OCI-LY1 (cell line): ENCODE measurements at regions not wholly inside any gene's neighbourhood (a gene's known extent, or its start where the extent isn't known, plus 50 kb on each side); places are given as distances from the start of the nearest gene placed in this dataset.

Source experiments
- H2AFZ ChIP-seq: fragments of 200-600 bp; sonication (generic), shearing (Covaris generic); 2 replicates; pipeline ENCODE4 v1.6.0; 2014; ENCODE audit warnings: antibody characterized with exemption, mild to moderate bottlenecking, low read length
- H3F3A ChIP-seq: fragments of 200-600 bp; sonication (generic), shearing (Covaris generic); 2 replicates; pipeline ENCODE4 v1.6.0; 2014; ENCODE audit warnings: mild to moderate bottlenecking, antibody characterized with exemption, low read length, moderate library complexity; ENCODE audit not compliant: insufficient read depth
- H3K27ac ChIP-seq: fragments of 200-600 bp; sonication (generic); 2 replicates; pipeline ENCODE4 v1.5.1; 2014; ENCODE audit warnings: low read length, mixed run types, mild to moderate bottlenecking, low read depth; ENCODE audit not compliant: poor library complexity, severe bottlenecking
- H3K27me3 ChIP-seq: fragments of 200-600 bp; sonication (generic); 2 replicates; pipeline ENCODE4 v1.6.0; 2014; ENCODE audit warnings: antibody characterized with exemption, mild to moderate bottlenecking, low read length, moderate library complexity; ENCODE audit not compliant: insufficient read depth
- H3K36me3 ChIP-seq: fragments of 200-600 bp; sonication (generic); 2 replicates; pipeline ENCODE4 v1.6.1; 2014; ENCODE audit warnings: mild to moderate bottlenecking, antibody characterized with exemption, low read length, moderate library complexity, mixed read lengths; ENCODE audit not compliant: insufficient read depth
- H3K4me1 ChIP-seq: fragments of 200-600 bp; sonication (generic); 2 replicates; pipeline ENCODE4 v1.5.1; 2014; ENCODE audit warnings: mild to moderate bottlenecking, low read length, moderate library complexity; ENCODE audit not compliant: insufficient read depth, severe bottlenecking
- H3K4me2 ChIP-seq: fragments of 200-600 bp; sonication (generic), shearing (Covaris generic); 2 replicates; pipeline ENCODE4 v1.6.1; 2014; ENCODE audit warnings: low read length
- H3K4me3 ChIP-seq: fragments of 200-600 bp; sonication (generic); 2 replicates; pipeline ENCODE4 v1.5.1; 2014; ENCODE audit warnings: low read length, low read depth, mild to moderate bottlenecking, mixed read lengths; ENCODE audit not compliant: poor library complexity, severe bottlenecking
- H3K79me2 ChIP-seq: fragments of 200-600 bp; shearing (Covaris generic); 2 replicates; pipeline ENCODE4 v1.6.1; 2016; ENCODE audit warnings: mixed run types, low read length, mixed read lengths; ENCODE audit not compliant: insufficient read depth
- H3K9ac ChIP-seq: fragments of 200-600 bp; sonication (generic), shearing (Covaris generic); 2 replicates; pipeline ENCODE4 v1.6.1; 2014; ENCODE audit warnings: mild to moderate bottlenecking, low read length, mixed read lengths
- H3K9me2 ChIP-seq: fragments of 200-600 bp; sonication (generic), shearing (Covaris generic); 2 replicates; pipeline ENCODE4 v1.6.1; 2014; ENCODE audit warnings: low read depth, mild to moderate bottlenecking, low read length, mixed read lengths
- H3K9me3 ChIP-seq: fragments of 200-600 bp; shearing (Covaris generic); 2 replicates; pipeline ENCODE4 v1.6.1; 2014; ENCODE audit warnings: low read length, mixed read lengths
- H4K20me1 ChIP-seq: fragments of 200-600 bp; sonication (generic), shearing (Covaris generic); 2 replicates; pipeline ENCODE4 v1.6.0; 2016; ENCODE audit warnings: mild to moderate bottlenecking, low read length; ENCODE audit not compliant: insufficient read depth
- EZH2 ChIP-seq: fragments of 200-600 bp; sonication (generic), shearing (Covaris generic); IDR thresholded peaks from 2 replicates; pipeline ENCODE4 v1.8.0; 2017; ENCODE audit warnings: borderline replicate concordance, mixed run types, mild to moderate bottlenecking, antibody characterized with exemption, low read length, moderate library complexity, mixed read lengths
- TF ChIP-seq, protein P1 (sequence below): fragments of 200-600 bp; sonication (generic), shearing (Covaris generic); IDR thresholded peaks from 2 replicates; pipeline ENCODE4 v1.5.1; 2017; ENCODE audit warnings: mild to moderate bottlenecking, antibody characterized with exemption, low read length, moderate library complexity, mixed read lengths

DNA sequence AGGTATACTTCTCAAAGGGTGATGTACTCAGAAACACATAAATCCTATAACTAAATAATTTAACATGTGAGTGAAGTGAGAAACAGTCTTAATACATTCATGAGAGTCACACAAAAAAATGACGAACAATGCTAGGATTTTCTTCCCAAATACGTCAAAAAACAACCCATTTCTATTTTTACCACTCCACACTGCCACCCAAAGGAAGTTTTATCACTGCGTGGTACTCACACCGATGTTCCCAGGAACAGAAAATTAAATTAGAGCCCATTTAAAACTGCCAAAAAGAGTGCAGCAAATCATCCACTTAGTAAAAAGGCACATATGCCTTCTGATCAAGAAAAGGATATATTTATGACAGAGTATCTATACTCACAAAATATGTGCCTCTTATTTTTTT lies 710.9 kb upstream of the FAT3 start:
- H3K79me2 ChIP-seq = no peaks in the 10 kb centered on the region
- no peaks in the 10 kb centered on the region for H3K4me1 ChIP-seq
- H3K27me3 ChIP-seq = no peaks in the 10 kb centered on the region
- H3F3A ChIP-seq = no peaks in the 10 kb centered on the region
- no peak overlapping the region for H3K4me2 ChIP-seq
- no peaks in the 10 kb centered on the region for H3K9me2 ChIP-seq
- H3K9ac ChIP-seq = no peak overlapping the region
- no peak overlapping the region for H3K27ac ChIP-seq
- no peaks in the 10 kb centered on the region for H3K9me3 ChIP-seq
- H3K36me3 ChIP-seq = no peaks in the 10 kb centered on the region
- no peaks in the 10 kb centered on the region for H4K20me1 ChIP-seq
- no peak for TF ChIP-seq EZH2
- TF ChIP-seq, protein P1, sequence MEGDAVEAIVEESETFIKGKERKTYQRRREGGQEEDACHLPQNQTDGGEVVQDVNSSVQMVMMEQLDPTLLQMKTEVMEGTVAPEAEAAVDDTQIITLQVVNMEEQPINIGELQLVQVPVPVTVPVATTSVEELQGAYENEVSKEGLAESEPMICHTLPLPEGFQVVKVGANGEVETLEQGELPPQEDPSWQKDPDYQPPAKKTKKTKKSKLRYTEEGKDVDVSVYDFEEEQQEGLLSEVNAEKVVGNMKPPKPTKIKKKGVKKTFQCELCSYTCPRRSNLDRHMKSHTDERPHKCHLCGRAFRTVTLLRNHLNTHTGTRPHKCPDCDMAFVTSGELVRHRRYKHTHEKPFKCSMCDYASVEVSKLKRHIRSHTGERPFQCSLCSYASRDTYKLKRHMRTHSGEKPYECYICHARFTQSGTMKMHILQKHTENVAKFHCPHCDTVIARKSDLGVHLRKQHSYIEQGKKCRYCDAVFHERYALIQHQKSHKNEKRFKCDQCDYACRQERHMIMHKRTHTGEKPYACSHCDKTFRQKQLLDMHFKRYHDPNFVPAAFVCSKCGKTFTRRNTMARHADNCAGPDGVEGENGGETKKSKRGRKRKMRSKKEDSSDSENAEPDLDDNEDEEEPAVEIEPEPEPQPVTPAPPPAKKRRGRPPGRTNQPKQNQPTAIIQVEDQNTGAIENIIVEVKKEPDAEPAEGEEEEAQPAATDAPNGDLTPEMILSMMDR = 0 out of 2 replicates have a peak, but pooled peaks have one; percentile 11
- no peak overlapping the region for H2AFZ ChIP-seq
- no peak overlapping the region for H3K4me3 ChIP-seq

DNA sequence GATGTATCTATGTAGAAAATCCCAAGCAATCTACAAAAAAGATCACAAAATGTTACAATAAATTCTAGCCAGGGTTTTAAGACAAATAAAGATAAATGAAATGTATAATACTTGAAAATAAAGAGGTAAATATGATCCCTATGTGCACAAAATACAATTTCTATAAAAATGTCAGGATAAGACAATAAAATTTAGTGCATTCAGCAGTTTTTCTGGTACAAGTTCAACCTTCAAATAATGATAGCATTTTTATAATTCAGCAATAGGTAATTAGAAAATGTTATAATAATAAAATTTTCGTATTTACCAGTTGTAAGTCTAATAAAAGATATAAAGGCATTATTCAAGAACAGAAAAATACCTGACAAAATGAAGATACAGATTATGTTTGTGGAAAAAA lies 726.8 kb upstream of the FAT3 start:
- Histone ChIP-seq H3K27me3 (no peaks in the 10 kb centered on the region), H3K9me2 (no peaks in the 10 kb centered on the region), H3F3A (no peaks in the 10 kb centered on the region), H3K4me1 (no peaks in the 10 kb centered on the region), H4K20me1 (no peaks in the 10 kb centered on the region), H2AFZ (no peak overlapping the region), H3K4me3 (no peak overlapping the region), H3K36me3 (no peaks in the 10 kb centered on the region), H3K9me3 (no peaks in the 10 kb centered on the region), H3K9ac (no peak overlapping the region), H3K79me2 (no peaks in the 10 kb centered on the region), H3K4me2 (no peak overlapping the region), H3K27ac (no peak overlapping the region)
- TF ChIP-seq, protein P1 = no peak
- no peak for TF ChIP-seq EZH2

DNA sequence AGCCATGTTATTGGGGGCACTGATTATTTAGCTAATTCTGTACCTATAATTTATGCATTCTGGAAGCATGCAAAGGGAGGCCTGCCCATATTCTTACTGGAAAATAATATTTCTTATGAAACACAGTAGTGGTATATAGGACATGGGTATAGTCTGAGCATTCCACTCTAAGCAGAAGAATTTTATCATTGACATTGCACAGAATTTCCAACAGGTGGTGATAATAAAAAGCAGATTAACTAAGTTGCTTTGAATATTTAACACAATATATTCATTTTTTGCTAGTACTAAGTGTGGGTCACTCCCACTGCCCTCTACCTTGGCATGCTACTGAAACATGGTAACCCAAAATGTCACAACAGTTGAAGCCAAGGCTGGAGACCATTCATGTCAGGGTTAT lies 728.8 kb upstream of the FAT3 start:
- H3K4me2 ChIP-seq = no peak overlapping the region
- no peak for TF ChIP-seq EZH2
- TF ChIP-seq, protein P1 = no peak
- no peaks in the 10 kb centered on the region for H3K9me3 ChIP-seq
- H2AFZ ChIP-seq = no peak overlapping the region
- H4K20me1 ChIP-seq = no peaks in the 10 kb centered on the region
- H3K36me3 ChIP-seq = no peaks in the 10 kb centered on the region
- H3K4me3 ChIP-seq = no peak overlapping the region
- no peaks in the 10 kb centered on the region for H3K27me3 ChIP-seq
- H3K9me2 ChIP-seq = no peaks in the 10 kb centered on the region
- H3F3A ChIP-seq = no peaks in the 10 kb centered on the region
- no peaks in the 10 kb centered on the region for H3K4me1 ChIP-seq
- no peak overlapping the region for H3K27ac ChIP-seq
- no peaks in the 10 kb centered on the region for H3K79me2 ChIP-seq
- no peak overlapping the region for H3K9ac ChIP-seq
